ENCODE measurements at regions not wholly inside any gene's neighbourhood (a gene's known extent, or its start where the extent isn't known, plus 50 kb on each side); places are given as distances from the start of the nearest gene placed in this dataset.

- Histone ChIP-seq H3K27me3 (no peaks in the 10 kb centered on the region), H3K4me1 (no peaks in the 10 kb centered on the region), H3K9me3 (peaks cover 0 to 6% of the 10 kb centered on the region in 2 donors), H3K27ac (no peak overlapping the region), H3K36me3 (no peaks in the 10 kb centered on the region), H3K4me3 (no peak overlapping the region)
- no peak for DNase-seq
- intact Hi-C loops (cut with DNase I; ENCODE audit: low total_unique reads): no loop called here
- no peak for TF ChIP-seq POLR2A (IDR thresholded peaks at IDR 0.05)
- no peak for TF ChIP-seq CTCF (IDR thresholded peaks at IDR 0.05)
- no peak for TF ChIP-seq EP300 (IDR thresholded peaks at IDR 0.05; ENCODE audit: low read depth)
- TF ChIP-seq POLR2AphosphoS5 (IDR thresholded peaks at IDR 0.05): no peak
- in situ Hi-C loops (cut with MboI; ENCODE audit: low pct_ligation_motif_present in 1 of 4, low pct_unique_long_range_greater_than_20kb in 1 of 4, low sequenced_read_pairs in 3 of 4): no loop called here
- 72 to 93% methylated on average over 2 to 4 of the region's 4 CpGs for WGBS, 2 donors (ENCODE audit: low coverage in 1 of 2)
Observed at GRCh38 chr15:61282661-61283060, 53.6 kb upstream of the RORA start.

GRCh38 chr15:61281328-61281727, 52.2 kb upstream of the RORA start:
- no peaks in the 10 kb centered on the region for H3K4me1 ChIP-seq
- H3K36me3 ChIP-seq: no peaks in the 10 kb centered on the region
- no peak overlapping the region for H3K4me3 ChIP-seq
- 60 to 65% methylated on average over 1 of the region's 1 CpG for WGBS, 2 donors (ENCODE audit: low coverage in 1 of 2)
- H3K27ac ChIP-seq: no peak overlapping the region
- H3K27me3 ChIP-seq: no peaks in the 10 kb centered on the region
- intact Hi-C loops (cut with DNase I; ENCODE audit: low total_unique reads) (no loop called here), in situ Hi-C loops (cut with MboI; ENCODE audit: low pct_ligation_motif_present in 1 of 4, low pct_unique_long_range_greater_than_20kb in 1 of 4, low sequenced_read_pairs in 3 of 4) (no loop called here)
- no peak for DNase-seq
- peaks cover 0 to 6% of the 10 kb centered on the region in 2 donors for H3K9me3 ChIP-seq
- no peak for TF ChIP-seq EP300 (IDR thresholded peaks at IDR 0.05; ENCODE audit: low read depth)
- TF ChIP-seq POLR2AphosphoS5 (IDR thresholded peaks at IDR 0.05): no peak
- no peak for TF ChIP-seq CTCF (IDR thresholded peaks at IDR 0.05)
- TF ChIP-seq POLR2A (IDR thresholded peaks at IDR 0.05): no peak
